Hepatocyte (in vitro differentiated cells): ENCODE measurements at regions not wholly inside any gene's neighbourhood (a gene's known extent, or its start where the extent isn't known, plus 50 kb on each side); places are given as distances from the start of the nearest gene placed in this dataset.

ENCODE experiments used
- DNase-seq: peaks from one replicate; pipeline ENCODE4 v3.0.0-alpha.2; 2016; ENCODE audit warnings: low spot score
- H2AFZ ChIP-seq: fragments of 200-600 bp; sonication (generic); 2 replicates; pipeline ENCODE4 v1.6.0; 2016; ENCODE audit warnings: antibody characterized with exemption, mild to moderate bottlenecking
- H3K27ac ChIP-seq: fragments of 200-600 bp; sonication (generic); 2 replicates; pipeline ENCODE4 v1.5.1; 2016; ENCODE audit warnings: mild to moderate bottlenecking
- H3K27me3 ChIP-seq: fragments of 200-600 bp; sonication (generic); 2 replicates; pipeline ENCODE4 v1.6.1; 2016
- H3K36me3 ChIP-seq: fragments of 200-600 bp; sonication (generic); replicated peaks from 2 replicates; pipeline ENCODE4 v1.5.1; 2016; ENCODE audit warnings: low read depth; ENCODE audit not compliant: insufficient read depth
- H3K4me1 ChIP-seq: fragments of 200-600 bp; sonication (generic); 2 replicates; pipeline ENCODE4 v1.5.1; 2016; ENCODE audit warnings: mild to moderate bottlenecking, moderate library complexity; ENCODE audit not compliant: insufficient read depth
- H3K4me2 ChIP-seq: fragments of 200-600 bp; sonication (generic); 2 replicates; pipeline ENCODE4 v1.6.0; 2016
- H3K4me3 ChIP-seq: fragments of 200-600 bp; sonication (generic); 2 replicates; pipeline ENCODE4 v1.5.1; 2016; ENCODE audit warnings: mild to moderate bottlenecking
- H3K79me2 ChIP-seq: fragments of 200-600 bp; sonication (generic); 2 replicates; pipeline ENCODE4 v1.6.0; 2017; ENCODE audit warnings: mild to moderate bottlenecking
- H3K9me2 ChIP-seq: fragments of 200-600 bp; sonication (generic); replicated peaks from 2 replicates; pipeline ENCODE4 v1.6.0; 2017; ENCODE audit warnings: mild to moderate bottlenecking; ENCODE audit not compliant: insufficient read depth
- H3K9me3 ChIP-seq: fragments of 200-600 bp; sonication (generic); 2 replicates; pipeline ENCODE4 v1.5.1; 2016; ENCODE audit warnings: low read depth, mild to moderate bottlenecking
- H4K20me1 ChIP-seq: fragments of 200-600 bp; sonication (generic); 2 replicates; pipeline ENCODE4 v1.6.0; 2016; ENCODE audit warnings: mild to moderate bottlenecking; ENCODE audit not compliant: insufficient read depth, poor library complexity, severe bottlenecking
- EZH2 ChIP-seq: fragments of 200-600 bp; sonication (generic); IDR thresholded peaks from 2 replicates; pipeline ENCODE4 v1.6.1; 2016; ENCODE audit warnings: antibody characterized with exemption, mild to moderate bottlenecking, borderline replicate concordance
- EZH2phosphoT487 ChIP-seq: fragments of 200-600 bp; sonication (generic); IDR thresholded peaks from one replicate; pipeline ENCODE4 v1.6.1; 2018; ENCODE audit warnings: antibody characterized with exemption, mild to moderate bottlenecking, low read depth, moderate library complexity; ENCODE audit not compliant: unreplicated experiment, severe bottlenecking
- WGBS: methylation state at CpG from one replicate; pipeline ENCODE4 v1.1.6; 2016; ENCODE audit warnings: low lambda C conversion rate; ENCODE audit errors: missing lambda C conversion rate; 5-methylcytosine and 5-hydroxymethylcytosine counted together
- TF ChIP-seq, protein P1 (sequence below): fragments of 200-600 bp; sonication (generic); IDR thresholded peaks from 2 replicates; pipeline ENCODE4 v1.5.1; 2016; ENCODE audit warnings: antibody characterized with exemption, mild to moderate bottlenecking; ENCODE audit not compliant: poor library complexity

DNA sequence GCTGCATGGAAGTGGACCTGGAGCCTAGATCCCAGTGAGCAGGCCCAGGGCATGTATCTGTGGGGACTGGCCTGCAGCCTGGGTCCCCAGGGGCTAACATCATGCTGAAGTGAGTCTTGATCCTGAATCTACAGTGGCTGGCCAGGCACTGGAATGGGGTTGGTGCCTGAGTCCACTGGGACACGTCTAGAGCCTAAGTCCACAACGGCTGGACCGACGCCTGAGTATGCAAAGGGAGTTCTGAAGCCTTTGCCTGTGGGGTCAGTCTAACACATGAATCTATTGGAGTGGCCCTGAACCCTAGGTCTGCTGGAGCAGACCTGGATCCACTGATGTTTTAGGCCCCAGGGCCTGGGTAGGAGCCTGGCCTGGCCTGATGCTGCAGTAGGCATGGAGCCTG lies 665.5 kb downstream of the DCDC2C start:
- Histone ChIP-seq H3K27me3 (no peaks in the 10 kb centered on the region), H3K36me3 (no peaks in the 10 kb centered on the region), H2AFZ (no peak overlapping the region), H3K9me3 (peaks cover 5% of the 10 kb centered on the region), H4K20me1 (no peaks in the 10 kb centered on the region), H3K4me1 (no peaks in the 10 kb centered on the region), H3K79me2 (no peaks in the 10 kb centered on the region), H3K9me2 (no peaks in the 10 kb centered on the region), H3K27ac (no peak overlapping the region), H3K4me2 (no peak overlapping the region), H3K4me3 (no peak overlapping the region)
- DNase-seq = no peak
- TF ChIP-seq, protein P1, sequence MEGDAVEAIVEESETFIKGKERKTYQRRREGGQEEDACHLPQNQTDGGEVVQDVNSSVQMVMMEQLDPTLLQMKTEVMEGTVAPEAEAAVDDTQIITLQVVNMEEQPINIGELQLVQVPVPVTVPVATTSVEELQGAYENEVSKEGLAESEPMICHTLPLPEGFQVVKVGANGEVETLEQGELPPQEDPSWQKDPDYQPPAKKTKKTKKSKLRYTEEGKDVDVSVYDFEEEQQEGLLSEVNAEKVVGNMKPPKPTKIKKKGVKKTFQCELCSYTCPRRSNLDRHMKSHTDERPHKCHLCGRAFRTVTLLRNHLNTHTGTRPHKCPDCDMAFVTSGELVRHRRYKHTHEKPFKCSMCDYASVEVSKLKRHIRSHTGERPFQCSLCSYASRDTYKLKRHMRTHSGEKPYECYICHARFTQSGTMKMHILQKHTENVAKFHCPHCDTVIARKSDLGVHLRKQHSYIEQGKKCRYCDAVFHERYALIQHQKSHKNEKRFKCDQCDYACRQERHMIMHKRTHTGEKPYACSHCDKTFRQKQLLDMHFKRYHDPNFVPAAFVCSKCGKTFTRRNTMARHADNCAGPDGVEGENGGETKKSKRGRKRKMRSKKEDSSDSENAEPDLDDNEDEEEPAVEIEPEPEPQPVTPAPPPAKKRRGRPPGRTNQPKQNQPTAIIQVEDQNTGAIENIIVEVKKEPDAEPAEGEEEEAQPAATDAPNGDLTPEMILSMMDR = no peak
- TF ChIP-seq EZH2phosphoT487 (no peak), EZH2 (no peak)
- 99% methylated on average over 4 of the region's 4 CpGs for WGBS

DNA sequence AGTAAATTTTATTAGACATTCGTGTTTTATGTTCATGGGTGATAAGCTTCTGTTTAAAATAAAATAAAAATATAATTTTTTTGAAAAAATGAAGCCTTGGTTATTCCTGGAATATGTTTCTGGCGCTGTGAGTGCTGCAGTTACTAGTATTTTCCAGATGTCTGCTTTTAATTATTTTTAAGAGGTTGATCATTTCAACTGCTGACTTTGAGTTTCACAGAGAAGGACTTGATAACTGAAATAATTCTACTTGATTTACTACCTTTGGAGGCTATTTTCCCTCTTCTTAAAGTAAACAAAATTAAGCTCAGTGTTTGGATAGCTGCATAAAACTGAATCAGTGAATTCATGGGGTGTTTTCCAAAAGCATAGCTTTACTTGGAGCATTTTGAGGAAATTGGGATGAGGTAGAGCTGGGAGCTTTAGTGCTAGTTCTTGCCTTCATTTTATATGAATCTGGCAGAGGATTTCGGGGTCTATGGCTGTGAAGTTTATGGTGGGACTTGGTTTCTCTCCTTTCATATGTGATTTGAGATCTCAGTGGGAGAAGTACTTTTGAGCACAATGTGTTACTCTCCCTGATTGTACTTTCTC lies 666.5 kb downstream of the DCDC2C start:
- WGBS = 51% methylated on average over 3 of the region's 3 CpGs
- no peak for DNase-seq
- TF ChIP-seq, protein P1 = no peak
- TF ChIP-seq EZH2phosphoT487 (no peak), EZH2 (no peak)

DNA sequence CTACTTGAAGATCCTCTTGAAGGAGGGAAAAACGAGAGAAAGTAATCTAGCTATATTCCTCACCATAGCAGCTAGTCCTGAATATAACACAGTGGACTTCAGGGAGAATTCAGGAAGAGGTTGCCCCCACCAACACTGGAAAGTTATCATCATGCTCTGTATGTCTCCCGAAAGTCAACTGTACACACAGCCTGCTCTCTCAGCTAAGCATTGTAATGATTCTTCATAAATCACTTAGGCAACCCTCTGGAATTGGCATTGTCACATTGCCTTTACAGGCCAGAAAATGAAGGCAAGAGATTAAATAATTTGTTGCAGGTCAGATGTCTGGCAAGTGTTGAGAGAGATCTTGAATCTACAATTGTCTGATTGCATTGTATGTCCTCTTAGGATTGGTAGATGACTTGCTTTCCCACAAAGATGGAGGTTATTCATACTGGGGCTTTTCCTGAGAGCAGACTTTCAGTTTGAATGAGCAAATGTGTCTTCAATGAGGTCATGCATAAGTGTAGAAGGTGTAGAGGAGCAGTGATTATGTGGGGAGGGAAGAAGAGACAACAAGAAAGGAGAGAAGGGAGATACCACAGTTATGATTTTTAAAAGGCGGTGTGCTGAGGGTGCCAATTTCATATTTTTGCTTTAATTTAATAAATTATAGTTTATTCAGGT lies 667.2 kb downstream of the DCDC2C start:
- H3K36me3 ChIP-seq = no peaks in the 10 kb centered on the region
- peaks cover 4% of the 10 kb centered on the region for H3K9me3 ChIP-seq
- 68% methylated on average over 3 of the region's 3 CpGs for WGBS
- no peak overlapping the region for H3K4me2 ChIP-seq
- no peak overlapping the region for H3K4me3 ChIP-seq
- no peaks in the 10 kb centered on the region for H3K9me2 ChIP-seq
- no peak overlapping the region for H2AFZ ChIP-seq
- no peaks in the 10 kb centered on the region for H3K4me1 ChIP-seq
- no peak overlapping the region for H3K27ac ChIP-seq
- no peaks in the 10 kb centered on the region for H3K79me2 ChIP-seq
- no peak for DNase-seq
- H4K20me1 ChIP-seq = no peaks in the 10 kb centered on the region
- no peaks in the 10 kb centered on the region for H3K27me3 ChIP-seq
- TF ChIP-seq EZH2phosphoT487 (no peak), EZH2 (no peak)
- TF ChIP-seq, protein P1 = no peak

More for the DNA sequence above, 666.5 kb downstream of the DCDC2C start:
- Histone ChIP-seq H4K20me1 (no peaks in the 10 kb centered on the region), H3K27me3 (no peaks in the 10 kb centered on the region), H3K4me1 (no peaks in the 10 kb centered on the region), H3K79me2 (no peaks in the 10 kb centered on the region), H2AFZ (no peak overlapping the region), H3K4me3 (no peak overlapping the region), H3K9me2 (no peaks in the 10 kb centered on the region), H3K27ac (no peak overlapping the region), H3K36me3 (no peaks in the 10 kb centered on the region), H3K4me2 (no peak overlapping the region), H3K9me3 (peaks cover 5% of the 10 kb centered on the region)
